ENCODE measurements at regions not wholly inside any gene's neighbourhood (a gene's known extent, or its start where the extent isn't known, plus 50 kb on each side); places are given as distances from the start of the nearest gene placed in this dataset.

DNA sequence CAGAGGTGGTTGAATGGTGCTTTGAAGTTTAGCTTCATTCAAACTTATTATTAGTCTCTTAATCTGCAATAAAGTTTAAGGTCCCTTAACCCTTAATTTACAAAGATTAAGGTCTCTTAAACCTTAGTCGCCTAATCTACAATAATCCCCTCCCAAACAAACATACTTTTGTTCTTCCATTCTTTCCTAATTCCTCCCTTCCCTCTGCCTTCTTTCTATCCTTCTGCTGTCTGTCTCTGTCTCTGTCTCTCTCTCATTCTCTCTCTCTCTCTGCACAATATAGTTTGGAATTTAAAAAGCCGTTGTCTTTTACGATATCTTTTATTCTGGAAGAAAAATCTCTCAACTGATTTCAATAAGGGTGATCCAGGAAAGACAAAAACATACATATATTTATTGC is 1096.8 kb upstream of the ATXN8OS start (continued):
- TF ChIP-seq, protein P1, sequence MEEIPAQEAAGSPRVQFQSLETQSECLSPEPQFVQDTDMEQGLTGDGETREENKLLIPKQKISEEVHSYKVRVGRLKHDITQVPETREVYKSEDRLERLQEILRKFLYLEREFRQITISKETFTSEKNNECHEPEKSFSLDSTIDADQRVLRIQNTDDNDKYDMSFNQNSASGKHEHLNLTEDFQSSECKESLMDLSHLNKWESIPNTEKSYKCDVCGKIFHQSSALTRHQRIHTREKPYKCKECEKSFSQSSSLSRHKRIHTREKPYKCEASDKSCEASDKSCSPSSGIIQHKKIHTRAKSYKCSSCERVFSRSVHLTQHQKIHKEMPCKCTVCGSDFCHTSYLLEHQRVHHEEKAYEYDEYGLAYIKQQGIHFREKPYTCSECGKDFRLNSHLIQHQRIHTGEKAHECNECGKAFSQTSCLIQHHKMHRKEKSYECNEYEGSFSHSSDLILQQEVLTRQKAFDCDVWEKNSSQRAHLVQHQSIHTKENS (CRISPR knock-in tag; IDR thresholded peaks at IDR 0.05): no peak
- TF ChIP-seq ZBTB12 (CRISPR knock-in tag; IDR thresholded peaks at IDR 0.05) (no peak), RCOR1 (IDR thresholded peaks at IDR 0.05; ENCODE audit: borderline replicate concordance in 1 of 2, low read depth in 2 of 2, low read length in 2 of 2) (no peak)

GRCh38 chr13:69008499-69008898 is 1099.1 kb upstream of the ATXN8OS start:
- Histone ChIP-seq H3K9ac (ENCODE audit: insufficient read depth in 1 of 2, low read depth in 2 of 2, low read length in 2 of 2) (peak overlapping the region in 1 of 2 experiments; percentile 34; a peak in 2 of 4 replicates), H3K4me3 (no peak overlapping the region), H3K4me2 (ENCODE audit: insufficient read depth, low read length) (peak overlapping the region; percentile 50), H3K9me3 (replicated peaks; ENCODE audit: control insufficient read depth, insufficient read depth, low read depth, low read length) (no peaks in the 10 kb centered on the region), H2AFZ (ENCODE audit: low read depth, low read length) (peak overlapping the region; percentile 70), H4K20me1 (replicated peaks; ENCODE audit: control insufficient read depth, insufficient read depth, low read length) (no peaks in the 10 kb centered on the region), H3K27me3 (ENCODE audit: control insufficient read depth in 2 of 2, insufficient read depth in 2 of 2, low read length in 2 of 2) (no peaks in the 10 kb centered on the region), H3K4me1 (replicated peaks in 1 of 2; ENCODE audit: control insufficient read depth in 2 of 2, insufficient read depth in 2 of 2, low read length in 2 of 2) (no peaks in the 10 kb centered on the region), H3K27ac (ENCODE audit: extremely low read depth, low read depth, low read length) (peak overlapping the region; percentile 66), H3K79me2 (ENCODE audit: control insufficient read depth, insufficient read depth, low read length) (no peaks in the 10 kb centered on the region), H3K36me3 (ENCODE audit: control insufficient read depth, insufficient read depth, low read length) (no peaks in the 10 kb centered on the region), H3K9me1 (ENCODE audit: control insufficient read depth, insufficient read depth, low read length) (no peaks in the 10 kb centered on the region)
- no TSS peak for BruUV-seq (replicated peaks)
- ATAC-seq (peak; percentile 67), FAIRE-seq (no peak), DNase-seq (ENCODE audit: extremely low read depth in 1 of 4, low spot score in 3 of 4) (peak in 1 of 4 experiments; percentile 8)
- TF ChIP-seq USF2 (CRISPR knock-in tag; IDR thresholded peaks at IDR 0.05) (no peak), REST (IDR thresholded peaks at IDR 0.05; ENCODE audit: borderline replicate concordance) (peak; percentile 70), REST (CRISPR knock-in tag; IDR thresholded peaks at IDR 0.05; ENCODE audit: low read depth) (no peak)
- intact Hi-C loops (cut with micrococcal nuclease): no loop called here
- CTCF ChIA-PET (ENCODE audit: low intra/inter-chr PET ratio): no interaction called here
- POLR2A ChIA-PET: no interaction called here
- in situ Hi-C loops (cut with MboI): no loop called here
- WGBS (ENCODE audit: insufficient coverage, low coverage, missing lambda C conversion rate): 3% methylated on average over 3 of the region's 5 CpGs

All from K562 (cell line).